Cardiac fibroblast (primary cell): ENCODE measurements at regions not wholly inside any gene's neighbourhood (a gene's known extent, or its start where the extent isn't known, plus 50 kb on each side); places are given as distances from the start of the nearest gene placed in this dataset.
A peak's percentile ranks its signal among the peaks of the same experiment; 100 is the strongest.
"Not testable (repeated sequence)": the region's sequence is repeated elsewhere in the genome, so short reads cannot be mapped to it uniquely, and the experiment has no call there.

Experiments
- DNase-seq, 2 donors: peaks; one replicate each; pipeline versions ENCODE4 v3.0.0 to v3.0.0-alpha.2; 2010; ENCODE audit warnings: low read depth in 2 of 2
- H3K4me3 ChIP-seq, 2 donors: replicated peaks in 1 of 2; 1 replicate in 1 of 2; 2 replicates in 1 of 2; pipeline ENCODE4 v1.5.1; 2011; ENCODE audit warnings: low read depth in 2 of 2, low read length in 2 of 2, mild to moderate bottlenecking in 2 of 2, moderate library complexity in 1 of 2
- CTCF ChIP-seq: IDR thresholded peaks from one replicate; pipeline ENCODE4 v1.5.1; 2011; ENCODE audit warnings: low read depth, mild to moderate bottlenecking, low read length, inconsistent platforms

DNA sequence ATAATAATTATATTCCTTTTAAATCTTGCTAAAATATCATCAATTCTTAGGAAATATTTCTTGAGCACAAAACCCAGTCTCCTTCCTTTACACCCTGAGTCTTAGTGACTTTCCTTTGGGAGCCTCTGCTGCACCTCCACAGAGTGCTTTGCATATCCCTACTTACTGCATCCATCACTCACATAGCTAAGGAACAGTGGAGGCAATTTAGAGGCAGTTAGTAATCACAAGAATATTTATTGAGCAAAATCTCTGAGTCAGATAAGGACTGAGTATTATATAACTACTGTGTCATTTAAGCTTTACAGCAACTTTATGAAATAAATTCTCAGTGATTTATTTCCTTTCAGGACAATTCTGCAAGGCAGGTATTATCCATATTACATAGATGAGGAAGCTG is 327.7 kb downstream of the TMX3 start:
- peak in 1 of 2 donors; percentile 22 for DNase-seq
- TF ChIP-seq CTCF = no peak
- no peak overlapping the region for H3K4me3 ChIP-seq

- not testable (repeated sequence) for DNase-seq, H3K4me3 ChIP-seq
Observed at GRCh38 chr18:68383979-68384378, 330.9 kb downstream of the TMX3 start.

GRCh38 chr18:68376926-68377325 is 338.0 kb downstream of the TMX3 start:
- H3K4me3 ChIP-seq = no peak overlapping the region
- DNase-seq = no peak
- no peak for TF ChIP-seq CTCF

GRCh38 chr18:68362907-68363306 is 352.0 kb downstream of the TMX3 start:
- no peak overlapping the region for H3K4me3 ChIP-seq
- TF ChIP-seq CTCF = no peak
- no peak for DNase-seq

- no peak for TF ChIP-seq CTCF
- DNase-seq = no peak
- H3K4me3 ChIP-seq = no peak overlapping the region
Observed at GRCh38 chr18:68355637-68356036, 359.3 kb downstream of the TMX3 start.

- H3K4me3 ChIP-seq = no peak overlapping the region
- TF ChIP-seq CTCF = no peak
- peak; percentile 20 to 26 for DNase-seq
Observed at GRCh38 chr18:68354176-68354575, 360.7 kb downstream of the TMX3 start.

- no peak overlapping the region for H3K4me3 ChIP-seq
- no peak for TF ChIP-seq CTCF
- DNase-seq = no peak
Observed at GRCh38 chr18:68342039-68342659, 372.8 kb downstream of the TMX3 start.
